Stimulated activated CD4-positive, alpha-beta T cell treated with anti-CD3 and anti-CD28 coated beads, Interleukin-4, amount 100 ng/mL, for 1 hour (primary cell): ENCODE measurements at regions not wholly inside any gene's neighbourhood (a gene's known extent, or its start where the extent isn't known, plus 50 kb on each side); places are given as distances from the start of the nearest gene placed in this dataset.

Experiments
- DNase-seq: peaks from one replicate; pipeline ENCODE4 v3.0.0-alpha.2; 2020

GRCh38 chrX:69110116-69110530 is 55.1 kb downstream of the PJA1 start:
- DNase-seq, result no peak

DNA sequence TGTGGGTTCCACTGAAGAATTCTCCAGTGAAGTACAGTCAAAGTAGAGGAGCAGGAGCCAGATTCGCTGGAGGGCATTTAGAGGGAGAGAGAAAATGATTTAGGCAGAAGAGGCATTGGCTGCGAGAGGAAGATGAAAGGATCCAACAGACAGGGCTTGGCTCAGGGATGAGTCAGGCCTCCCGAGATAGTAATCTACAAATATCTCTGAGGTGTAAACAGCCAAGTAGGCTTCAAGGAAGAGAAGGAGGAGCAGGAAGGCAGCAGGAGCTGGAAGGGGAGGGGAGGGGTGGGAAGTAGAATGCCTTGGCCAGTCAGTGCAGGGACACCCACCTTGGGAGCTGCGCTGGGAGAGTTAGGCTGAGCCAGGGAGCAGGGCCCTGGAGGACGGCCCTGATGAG is 55.5 kb downstream of the PJA1 start:
- DNase-seq, result no peak

DNA sequence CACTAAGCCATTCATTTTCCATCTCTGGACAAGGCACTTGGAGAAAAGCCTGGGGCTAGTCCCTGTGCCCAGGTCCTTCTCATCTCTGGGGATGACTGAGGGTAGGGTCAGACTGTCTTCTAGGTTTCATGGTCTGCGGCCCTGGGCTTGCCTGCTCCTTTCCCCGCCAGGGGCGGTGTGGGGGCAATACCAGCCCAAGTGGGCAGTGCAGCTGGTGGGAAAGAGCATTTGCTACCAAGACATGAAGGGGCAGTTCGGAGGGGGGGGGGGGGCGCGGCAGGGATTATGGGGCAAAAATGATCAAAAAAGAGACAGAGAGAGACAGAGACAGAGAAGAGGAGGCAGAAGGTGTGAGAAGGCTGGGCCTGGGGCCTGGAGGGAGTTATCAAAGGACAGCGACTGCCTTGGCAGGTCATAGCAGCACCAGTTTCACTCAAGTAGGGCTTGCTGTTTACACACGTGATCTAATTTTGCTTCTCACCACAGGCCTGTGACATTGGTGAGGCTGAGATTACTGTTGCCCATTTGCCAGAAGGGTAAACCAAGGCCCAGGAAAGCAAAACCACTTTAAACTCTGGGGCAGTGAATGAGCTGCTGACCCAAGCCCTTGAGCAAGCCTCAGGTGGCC is 56.1 kb downstream of the PJA1 start:
- DNase-seq, result no peak

DNA sequence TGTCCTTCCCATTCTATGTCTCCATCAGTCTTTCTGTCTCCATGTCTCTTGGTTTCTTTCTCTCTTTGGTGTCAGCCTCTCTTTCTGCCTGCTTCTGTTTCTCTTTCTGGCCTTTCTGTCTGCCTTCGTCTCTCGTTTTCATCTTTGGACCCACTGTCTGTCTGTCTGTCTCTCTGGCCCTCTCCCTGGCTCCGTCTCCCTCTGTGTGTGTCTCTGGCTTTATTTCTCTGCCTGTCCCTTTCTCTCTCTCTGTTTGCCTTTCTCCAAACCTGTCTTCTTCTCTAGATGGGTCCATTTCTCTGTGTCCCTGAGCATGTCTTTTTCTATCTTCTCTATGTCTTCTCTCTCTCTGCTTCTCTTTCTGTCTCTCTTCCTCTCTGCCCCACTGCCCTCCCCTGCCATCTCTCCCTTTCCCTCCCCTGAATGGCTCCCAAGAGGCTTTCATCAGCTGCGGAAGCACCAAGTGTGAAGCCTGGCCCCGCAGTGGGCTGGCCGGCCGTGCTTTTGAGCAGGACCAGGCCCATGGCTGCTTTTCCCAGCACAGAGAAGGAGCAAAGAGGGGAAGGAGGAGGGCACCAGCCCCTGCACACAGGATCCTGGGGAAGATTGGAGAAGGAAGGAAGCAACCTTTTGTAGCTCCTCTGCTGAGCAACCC is 57.4 kb downstream of the PJA1 start:
- no peak for DNase-seq

DNA sequence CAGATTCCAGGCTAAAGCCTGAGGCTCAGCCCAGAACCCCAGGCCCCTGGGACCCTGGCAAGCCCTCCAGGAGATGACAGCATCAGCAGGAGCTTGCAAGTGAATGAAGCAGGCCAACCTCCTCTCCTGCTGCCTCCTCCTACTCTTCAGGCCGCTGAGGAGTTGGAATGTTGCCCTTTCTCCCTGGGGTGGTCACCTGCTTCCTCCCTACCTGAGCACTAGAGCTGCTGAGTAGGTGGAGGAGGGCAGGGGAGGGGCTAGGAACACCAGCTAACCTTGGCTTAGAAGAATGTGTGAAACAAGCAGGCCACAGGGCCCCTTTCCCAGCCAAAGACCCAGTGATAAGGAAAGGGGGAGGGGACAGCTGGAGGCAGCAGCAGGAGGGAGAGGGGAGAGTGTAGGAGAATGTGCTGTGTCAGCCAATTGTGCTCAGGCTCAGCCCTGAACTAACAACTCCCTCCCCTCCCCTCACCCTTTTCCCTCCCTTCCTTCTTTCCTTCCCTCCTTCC is 58.0 kb downstream of the PJA1 start:
- DNase-seq, result no peak

- DNase-seq, result no peak
Measured at GRCh38 chrX:69104756-69105434, 60.4 kb downstream of the PJA1 start.

- no peak for DNase-seq
Measured at GRCh38 chrX:69103539-69103938, 61.7 kb downstream of the PJA1 start.

DNA sequence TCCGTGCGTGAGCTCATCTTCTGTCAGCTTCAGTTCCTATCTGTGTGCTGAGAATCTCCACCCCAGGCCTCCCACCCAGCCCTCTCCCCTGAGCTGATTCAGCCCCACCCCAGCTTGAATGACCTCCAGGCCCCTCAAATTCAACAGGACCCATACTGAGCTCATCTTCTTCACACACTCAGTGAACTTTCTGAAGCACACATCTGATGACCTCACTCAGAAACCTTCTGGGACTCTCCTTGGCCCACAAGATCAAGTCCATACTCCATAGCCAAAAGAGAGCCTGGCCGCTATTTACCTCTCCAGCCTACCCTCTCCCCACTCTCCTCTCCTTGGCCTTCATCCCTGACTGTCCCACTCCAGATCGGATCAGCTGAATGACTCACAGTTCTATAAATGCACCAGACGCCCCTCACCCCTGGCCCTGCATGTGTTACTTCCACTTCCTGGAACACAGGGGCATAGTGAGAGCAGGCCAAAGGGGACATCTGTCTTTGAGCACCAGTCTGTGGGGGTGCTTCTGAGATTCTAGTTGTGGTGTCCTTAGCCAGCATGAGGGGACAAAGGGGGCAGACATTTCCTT is 62.5 kb downstream of the PJA1 start:
- no peak for DNase-seq

GRCh38 chrX:69101683-69102251 is 63.5 kb downstream of the PJA1 start:
- no peak for DNase-seq

DNA sequence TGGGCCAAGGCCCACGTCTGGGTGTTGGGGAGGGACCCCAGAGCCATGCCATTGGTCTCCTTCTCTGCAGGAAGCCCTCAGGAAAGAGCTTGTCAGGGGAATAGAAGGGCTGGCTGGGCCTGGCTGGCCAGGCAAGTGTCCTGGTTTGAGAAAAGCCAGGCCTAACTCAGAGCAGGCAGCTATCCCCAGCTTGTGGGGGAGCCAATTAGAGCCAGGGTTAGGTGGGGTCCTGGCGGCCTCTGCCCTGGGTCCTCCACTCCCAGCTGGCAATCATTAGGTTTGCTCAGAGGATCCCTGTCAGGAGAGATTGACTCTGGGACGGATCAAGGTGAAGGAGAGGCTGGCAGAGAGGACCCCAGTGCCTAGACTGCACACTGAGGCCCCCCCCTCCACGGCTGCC is 64.8 kb downstream of the PJA1 start:
- no peak for DNase-seq

DNA sequence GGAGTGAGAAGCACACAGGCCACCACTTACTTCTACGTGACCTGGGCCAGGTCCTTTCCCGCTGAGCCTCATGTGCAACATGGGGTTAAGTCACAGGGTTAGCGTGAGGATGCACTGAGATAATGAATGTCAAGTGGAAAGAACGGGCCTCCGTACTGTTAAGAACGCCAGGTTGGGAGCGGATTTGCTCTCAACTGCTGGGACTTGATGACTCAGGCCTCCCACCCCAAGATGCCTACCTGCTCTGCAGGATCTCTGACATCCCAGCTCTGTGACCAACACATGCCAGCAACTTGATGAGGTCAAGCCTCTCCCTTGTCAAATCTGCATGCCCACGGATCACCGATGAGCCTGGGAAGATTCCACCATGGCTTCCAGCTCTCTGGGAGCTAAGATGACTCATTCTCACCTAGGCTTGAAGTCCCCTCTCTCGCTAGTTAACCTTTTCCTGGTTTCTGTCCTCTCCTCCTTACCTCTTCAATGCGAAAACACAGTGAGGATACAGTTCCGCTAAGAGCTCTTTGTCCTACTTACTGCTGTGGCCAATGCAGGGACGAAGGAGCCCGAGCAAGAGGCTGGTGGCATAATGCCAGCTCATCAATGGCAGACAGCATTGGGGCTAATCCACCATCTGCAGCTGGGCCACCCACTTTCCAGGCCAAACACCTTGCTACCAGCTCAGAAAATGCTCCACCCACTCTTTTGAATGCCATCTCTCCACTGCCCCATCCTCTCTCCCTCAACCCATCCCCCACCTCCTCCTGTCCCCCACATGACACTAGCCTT is 67.6 kb downstream of the PJA1 start:
- DNase-seq, result no peak

DNA sequence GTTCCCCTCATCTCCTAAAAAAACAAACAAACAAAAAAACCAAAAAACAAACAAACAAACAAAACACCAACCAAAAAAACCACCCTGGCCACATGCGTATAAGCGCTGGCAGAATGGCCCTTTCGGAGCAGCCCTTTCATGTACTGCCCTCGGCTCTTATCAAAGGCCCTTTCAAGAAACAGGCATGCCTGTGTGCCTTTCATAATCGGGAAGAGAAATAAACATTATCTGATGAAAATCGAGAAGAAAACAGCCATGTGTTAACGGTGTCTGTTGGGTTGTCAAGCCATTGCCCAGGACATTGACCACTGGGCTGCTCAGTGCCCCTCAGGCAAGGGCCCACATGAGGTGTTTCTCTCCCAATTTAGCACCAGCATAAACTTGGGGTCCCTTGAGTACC is 68.3 kb downstream of the PJA1 start:
- DNase-seq, result no peak

GRCh38 chrX:69094977-69095669 is 70.1 kb downstream of the PJA1 start:
- no peak for DNase-seq

- peak; percentile 2 for DNase-seq
Measured at GRCh38 chrX:69093960-69094871, 71.0 kb downstream of the PJA1 start.

- no peak for DNase-seq
Measured at GRCh38 chrX:69090022-69090421, 75.2 kb downstream of the PJA1 start.

DNA sequence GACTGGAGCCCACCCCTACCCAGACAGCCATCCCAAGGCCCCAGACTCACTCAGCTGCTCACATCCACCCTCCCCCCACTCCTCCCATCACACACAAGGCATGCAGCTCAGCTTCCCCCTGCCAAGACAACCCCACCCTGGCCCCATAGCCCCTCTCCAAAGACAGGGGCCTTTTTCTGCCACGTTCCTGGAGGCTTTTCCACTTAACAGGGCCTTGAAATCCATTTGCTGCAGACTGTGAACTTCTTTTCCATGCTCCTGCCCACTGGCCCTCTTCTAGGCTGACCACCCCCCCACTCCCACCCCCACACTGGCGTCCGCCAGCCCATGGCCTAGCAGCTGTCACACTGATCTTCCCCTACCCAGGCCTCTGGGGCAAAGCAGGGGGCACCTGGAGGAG is 76.0 kb downstream of the PJA1 start:
- no peak for DNase-seq

GRCh38 chrX:69088171-69088938 is 76.9 kb downstream of the PJA1 start:
- no peak for DNase-seq

DNA sequence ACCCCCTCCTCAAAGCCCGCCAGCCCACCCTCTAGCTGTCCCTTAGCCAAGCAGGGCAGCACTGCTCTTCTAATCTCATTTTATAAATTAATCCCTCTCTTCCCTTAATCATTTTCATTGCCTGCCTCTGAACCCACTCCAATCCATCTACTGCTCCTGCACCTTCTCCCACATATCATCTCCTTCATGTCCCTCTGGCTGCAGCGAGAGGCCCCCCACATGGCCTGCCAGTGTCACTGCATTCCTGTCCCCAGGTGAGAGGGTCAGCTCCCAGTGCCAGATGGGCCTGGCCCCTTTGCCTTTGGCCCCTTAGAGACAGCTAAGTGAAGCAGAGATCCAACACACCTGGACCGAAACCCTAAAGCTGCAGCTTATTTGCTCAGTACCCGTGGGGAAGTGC is 79.4 kb downstream of the PJA1 start:
- no peak for DNase-seq

DNA sequence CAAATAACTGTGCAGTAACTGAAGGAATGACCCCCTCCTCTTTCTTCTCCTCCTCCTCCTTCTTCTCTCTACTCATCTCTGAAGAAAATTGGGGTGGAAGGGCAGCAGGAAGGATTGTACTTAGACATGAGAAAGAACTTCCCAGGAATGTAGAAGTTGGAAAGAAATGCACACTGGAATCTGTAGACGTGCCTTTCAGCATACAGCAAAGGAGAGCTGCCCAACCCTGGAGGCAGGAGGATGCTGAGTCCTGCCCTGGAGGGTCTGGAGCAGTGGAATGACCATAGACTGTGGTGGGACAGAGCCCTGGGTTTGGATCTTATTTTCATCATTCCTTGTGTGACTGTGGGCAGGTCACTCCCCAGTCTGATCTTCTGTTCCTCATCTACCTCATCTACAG is 80.1 kb downstream of the PJA1 start:
- DNase-seq, result no peak

DNA sequence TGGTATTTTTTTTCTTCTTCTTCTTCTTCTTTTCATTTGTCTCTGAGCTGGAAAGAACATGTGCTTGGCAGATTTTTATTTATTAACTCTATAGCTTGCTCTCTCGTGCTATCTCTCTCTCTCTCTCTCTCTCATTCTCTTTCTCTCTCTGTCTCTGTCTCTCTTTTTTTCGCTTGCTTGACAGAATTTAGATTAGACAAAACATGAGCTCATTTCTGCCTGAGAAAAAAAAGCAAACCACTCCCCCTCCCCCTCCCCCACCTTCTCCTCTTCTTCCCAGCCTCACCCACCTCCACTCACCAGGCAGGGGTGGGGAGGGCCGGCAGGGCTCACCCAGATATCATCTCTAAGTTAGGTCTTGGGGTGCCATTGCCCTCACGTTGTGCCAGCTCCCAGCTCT is 81.5 kb downstream of the PJA1 start:
- no peak for DNase-seq
